ENCODE measurements at regions not wholly inside any gene's neighbourhood (a gene's known extent, or its start where the extent isn't known, plus 50 kb on each side); places are given as distances from the start of the nearest gene placed in this dataset.

DNA sequence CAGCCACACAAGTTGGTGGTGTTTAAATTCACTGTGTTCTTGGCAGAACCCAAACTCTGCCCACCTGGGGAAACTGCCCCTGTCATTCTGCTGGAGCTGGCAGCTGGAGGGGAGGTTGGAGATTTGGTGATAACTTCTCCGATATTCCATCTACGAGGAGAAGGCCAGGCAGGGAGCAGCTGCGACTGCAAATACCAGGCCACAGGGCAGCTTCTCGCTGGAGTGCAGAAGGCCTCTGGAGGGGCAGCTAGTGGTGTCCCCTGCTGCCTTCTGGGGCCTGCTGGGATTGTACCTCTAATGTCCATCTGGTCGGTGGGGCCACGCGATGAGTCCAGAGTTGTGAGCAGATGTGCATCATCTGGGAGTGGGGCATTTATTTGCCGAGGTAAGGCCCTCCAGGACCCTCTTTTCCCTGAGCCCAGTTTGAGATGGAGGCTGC lies 98.9 kb downstream of the ACKR3 start:
- TF ChIP-seq, protein P1, sequence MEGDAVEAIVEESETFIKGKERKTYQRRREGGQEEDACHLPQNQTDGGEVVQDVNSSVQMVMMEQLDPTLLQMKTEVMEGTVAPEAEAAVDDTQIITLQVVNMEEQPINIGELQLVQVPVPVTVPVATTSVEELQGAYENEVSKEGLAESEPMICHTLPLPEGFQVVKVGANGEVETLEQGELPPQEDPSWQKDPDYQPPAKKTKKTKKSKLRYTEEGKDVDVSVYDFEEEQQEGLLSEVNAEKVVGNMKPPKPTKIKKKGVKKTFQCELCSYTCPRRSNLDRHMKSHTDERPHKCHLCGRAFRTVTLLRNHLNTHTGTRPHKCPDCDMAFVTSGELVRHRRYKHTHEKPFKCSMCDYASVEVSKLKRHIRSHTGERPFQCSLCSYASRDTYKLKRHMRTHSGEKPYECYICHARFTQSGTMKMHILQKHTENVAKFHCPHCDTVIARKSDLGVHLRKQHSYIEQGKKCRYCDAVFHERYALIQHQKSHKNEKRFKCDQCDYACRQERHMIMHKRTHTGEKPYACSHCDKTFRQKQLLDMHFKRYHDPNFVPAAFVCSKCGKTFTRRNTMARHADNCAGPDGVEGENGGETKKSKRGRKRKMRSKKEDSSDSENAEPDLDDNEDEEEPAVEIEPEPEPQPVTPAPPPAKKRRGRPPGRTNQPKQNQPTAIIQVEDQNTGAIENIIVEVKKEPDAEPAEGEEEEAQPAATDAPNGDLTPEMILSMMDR (IDR thresholded peaks at IDR 0.05): no peak
- TF ChIP-seq, protein P2, sequence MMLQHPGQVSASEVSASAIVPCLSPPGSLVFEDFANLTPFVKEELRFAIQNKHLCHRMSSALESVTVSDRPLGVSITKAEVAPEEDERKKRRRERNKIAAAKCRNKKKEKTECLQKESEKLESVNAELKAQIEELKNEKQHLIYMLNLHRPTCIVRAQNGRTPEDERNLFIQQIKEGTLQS (CRISPR knock-in tag; conservative IDR thresholded peaks at IDR 0.05): no peak
- no peak for TF ChIP-seq ZNF263 (CRISPR knock-in tag; IDR thresholded peaks at IDR 0.05; ENCODE audit: low read depth)
- TF ChIP-seq, protein P3, sequence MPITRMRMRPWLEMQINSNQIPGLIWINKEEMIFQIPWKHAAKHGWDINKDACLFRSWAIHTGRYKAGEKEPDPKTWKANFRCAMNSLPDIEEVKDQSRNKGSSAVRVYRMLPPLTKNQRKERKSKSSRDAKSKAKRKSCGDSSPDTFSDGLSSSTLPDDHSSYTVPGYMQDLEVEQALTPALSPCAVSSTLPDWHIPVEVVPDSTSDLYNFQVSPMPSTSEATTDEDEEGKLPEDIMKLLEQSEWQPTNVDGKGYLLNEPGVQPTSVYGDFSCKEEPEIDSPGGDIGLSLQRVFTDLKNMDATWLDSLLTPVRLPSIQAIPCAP (CRISPR knock-in tag; IDR thresholded peaks at IDR 0.05): no peak
- no peak for TF ChIP-seq ZNF121 (CRISPR knock-in tag; IDR thresholded peaks at IDR 0.05)
